ENCODE measurements at regions not wholly inside any gene's neighbourhood (a gene's known extent, or its start where the extent isn't known, plus 50 kb on each side); places are given as distances from the start of the nearest gene placed in this dataset.

DNA sequence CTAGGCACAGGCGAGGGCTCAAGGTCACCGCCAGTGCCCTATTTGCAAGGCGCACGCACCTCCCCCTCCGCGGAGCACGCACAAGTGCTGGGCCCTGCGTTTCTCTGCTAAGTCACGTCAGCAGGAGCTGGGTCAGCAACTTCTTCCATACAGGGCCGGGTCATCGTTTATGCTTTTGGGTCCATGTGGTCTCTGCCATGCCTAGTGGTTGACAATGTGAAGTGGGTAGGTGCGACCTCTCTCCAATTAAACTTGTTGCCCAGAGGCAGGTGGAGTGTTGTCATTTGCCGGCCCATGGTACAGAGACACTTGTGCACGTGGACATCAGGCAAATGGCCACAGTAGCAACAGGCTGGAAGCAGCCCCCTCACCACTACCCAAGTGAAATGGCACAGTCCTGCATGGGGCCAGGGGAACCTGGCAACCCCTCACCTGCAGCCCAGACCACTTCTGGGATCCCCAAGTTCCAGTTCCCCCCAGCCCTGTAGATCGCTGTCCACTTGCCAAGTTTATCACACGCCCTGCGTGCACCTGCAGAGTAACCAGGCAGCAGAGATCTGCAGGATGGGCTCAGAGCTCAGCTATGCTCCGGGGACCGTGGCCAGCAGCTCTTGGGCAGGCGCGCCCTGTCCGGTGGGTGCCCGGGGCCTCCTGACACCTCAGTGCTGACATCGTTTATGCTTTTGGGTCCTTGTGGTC is 86.1 kb upstream of the PPP2R2D start:
- H2AFZ ChIP-seq (ENCODE audit: low read depth, low read length) = no peak overlapping the region
- no peaks in the 10 kb centered on the region for H3K9me2 ChIP-seq (ENCODE audit: insufficient read depth, low read length)
- no peak overlapping the region for H3K4me2 ChIP-seq (ENCODE audit: low read length)
- H3K27me3 ChIP-seq (ENCODE audit: insufficient read depth, low read depth, low read length) = no peaks in the 10 kb centered on the region
- no peaks in the 10 kb centered on the region for H3K36me3 ChIP-seq (ENCODE audit: insufficient read depth, low read length)
- no peak for TF ChIP-seq EZH2 (IDR thresholded peaks at IDR 0.05; ENCODE audit: borderline replicate concordance, insufficient read depth, low read length, poor library complexity, severe bottlenecking)
- TF ChIP-seq EP300 (conservative IDR thresholded peaks at IDR 0.05; ENCODE audit: poor library complexity, severe bottlenecking) = no peak
- TF ChIP-seq POLR2AphosphoS5 (IDR thresholded peaks at IDR 0.05) = no peak
- TF ChIP-seq TAF1 (IDR thresholded peaks at IDR 0.05; ENCODE audit: low read depth) = no peak
- no peak for TF ChIP-seq MXI1 (conservative IDR thresholded peaks at IDR 0.05; ENCODE audit: poor library complexity, severe bottlenecking)
- TF ChIP-seq, protein P1, sequence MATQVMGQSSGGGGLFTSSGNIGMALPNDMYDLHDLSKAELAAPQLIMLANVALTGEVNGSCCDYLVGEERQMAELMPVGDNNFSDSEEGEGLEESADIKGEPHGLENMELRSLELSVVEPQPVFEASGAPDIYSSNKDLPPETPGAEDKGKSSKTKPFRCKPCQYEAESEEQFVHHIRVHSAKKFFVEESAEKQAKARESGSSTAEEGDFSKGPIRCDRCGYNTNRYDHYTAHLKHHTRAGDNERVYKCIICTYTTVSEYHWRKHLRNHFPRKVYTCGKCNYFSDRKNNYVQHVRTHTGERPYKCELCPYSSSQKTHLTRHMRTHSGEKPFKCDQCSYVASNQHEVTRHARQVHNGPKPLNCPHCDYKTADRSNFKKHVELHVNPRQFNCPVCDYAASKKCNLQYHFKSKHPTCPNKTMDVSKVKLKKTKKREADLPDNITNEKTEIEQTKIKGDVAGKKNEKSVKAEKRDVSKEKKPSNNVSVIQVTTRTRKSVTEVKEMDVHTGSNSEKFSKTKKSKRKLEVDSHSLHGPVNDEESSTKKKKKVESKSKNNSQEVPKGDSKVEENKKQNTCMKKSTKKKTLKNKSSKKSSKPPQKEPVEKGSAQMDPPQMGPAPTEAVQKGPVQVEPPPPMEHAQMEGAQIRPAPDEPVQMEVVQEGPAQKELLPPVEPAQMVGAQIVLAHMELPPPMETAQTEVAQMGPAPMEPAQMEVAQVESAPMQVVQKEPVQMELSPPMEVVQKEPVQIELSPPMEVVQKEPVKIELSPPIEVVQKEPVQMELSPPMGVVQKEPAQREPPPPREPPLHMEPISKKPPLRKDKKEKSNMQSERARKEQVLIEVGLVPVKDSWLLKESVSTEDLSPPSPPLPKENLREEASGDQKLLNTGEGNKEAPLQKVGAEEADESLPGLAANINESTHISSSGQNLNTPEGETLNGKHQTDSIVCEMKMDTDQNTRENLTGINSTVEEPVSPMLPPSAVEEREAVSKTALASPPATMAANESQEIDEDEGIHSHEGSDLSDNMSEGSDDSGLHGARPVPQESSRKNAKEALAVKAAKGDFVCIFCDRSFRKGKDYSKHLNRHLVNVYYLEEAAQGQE (IDR thresholded peaks at IDR 0.05; ENCODE audit: borderline replicate concordance) = no peak
- TF ChIP-seq RAD21 (conservative IDR thresholded peaks at IDR 0.05) = no peak
- no peak for TF ChIP-seq SMC3 (conservative IDR thresholded peaks at IDR 0.05; ENCODE audit: poor library complexity)
- TF ChIP-seq, protein P2, sequence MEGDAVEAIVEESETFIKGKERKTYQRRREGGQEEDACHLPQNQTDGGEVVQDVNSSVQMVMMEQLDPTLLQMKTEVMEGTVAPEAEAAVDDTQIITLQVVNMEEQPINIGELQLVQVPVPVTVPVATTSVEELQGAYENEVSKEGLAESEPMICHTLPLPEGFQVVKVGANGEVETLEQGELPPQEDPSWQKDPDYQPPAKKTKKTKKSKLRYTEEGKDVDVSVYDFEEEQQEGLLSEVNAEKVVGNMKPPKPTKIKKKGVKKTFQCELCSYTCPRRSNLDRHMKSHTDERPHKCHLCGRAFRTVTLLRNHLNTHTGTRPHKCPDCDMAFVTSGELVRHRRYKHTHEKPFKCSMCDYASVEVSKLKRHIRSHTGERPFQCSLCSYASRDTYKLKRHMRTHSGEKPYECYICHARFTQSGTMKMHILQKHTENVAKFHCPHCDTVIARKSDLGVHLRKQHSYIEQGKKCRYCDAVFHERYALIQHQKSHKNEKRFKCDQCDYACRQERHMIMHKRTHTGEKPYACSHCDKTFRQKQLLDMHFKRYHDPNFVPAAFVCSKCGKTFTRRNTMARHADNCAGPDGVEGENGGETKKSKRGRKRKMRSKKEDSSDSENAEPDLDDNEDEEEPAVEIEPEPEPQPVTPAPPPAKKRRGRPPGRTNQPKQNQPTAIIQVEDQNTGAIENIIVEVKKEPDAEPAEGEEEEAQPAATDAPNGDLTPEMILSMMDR (IDR thresholded peaks at IDR 0.05; ENCODE audit: poor library complexity, severe bottlenecking) = no peak
- no peak overlapping the region for H3K27ac ChIP-seq (ENCODE audit: low read length)
- no peak overlapping the region for H3K4me3 ChIP-seq (ENCODE audit: low read length)
- H4K20me1 ChIP-seq (ENCODE audit: insufficient read depth) = no peaks in the 10 kb centered on the region
- no peaks in the 10 kb centered on the region for H3F3A ChIP-seq (ENCODE audit: insufficient read depth, low read length, poor library complexity, severe bottlenecking)
- H3K9me3 ChIP-seq (ENCODE audit: low read length) = no peaks in the 10 kb centered on the region
- no peaks in the 10 kb centered on the region for H3K79me2 ChIP-seq (replicated peaks; ENCODE audit: insufficient read depth, low read length)
- no peak overlapping the region for H3K9ac ChIP-seq (ENCODE audit: low read length)

- Histone ChIP-seq H3K4me3 (ENCODE audit: low read length) (no peak overlapping the region), H3K9ac (ENCODE audit: low read length) (no peak overlapping the region), H3K9me2 (ENCODE audit: insufficient read depth, low read length) (no peaks in the 10 kb centered on the region), H3K79me2 (replicated peaks; ENCODE audit: insufficient read depth, low read length) (no peaks in the 10 kb centered on the region), H3K27ac (ENCODE audit: low read length) (no peak overlapping the region), H3K36me3 (ENCODE audit: insufficient read depth, low read length) (no peaks in the 10 kb centered on the region), H4K20me1 (ENCODE audit: insufficient read depth) (no peaks in the 10 kb centered on the region), H3K4me2 (ENCODE audit: low read length) (no peak overlapping the region), H2AFZ (ENCODE audit: low read depth, low read length) (no peak overlapping the region), H3K9me3 (ENCODE audit: low read length) (no peaks in the 10 kb centered on the region), H3K27me3 (ENCODE audit: insufficient read depth, low read depth, low read length) (no peaks in the 10 kb centered on the region), H3F3A (ENCODE audit: insufficient read depth, low read length, poor library complexity, severe bottlenecking) (no peaks in the 10 kb centered on the region)
- TF ChIP-seq POLR2AphosphoS5 (IDR thresholded peaks at IDR 0.05) (no peak), MXI1 (conservative IDR thresholded peaks at IDR 0.05; ENCODE audit: poor library complexity, severe bottlenecking) (no peak), SMC3 (conservative IDR thresholded peaks at IDR 0.05; ENCODE audit: poor library complexity) (no peak), EZH2 (IDR thresholded peaks at IDR 0.05; ENCODE audit: borderline replicate concordance, insufficient read depth, low read length, poor library complexity, severe bottlenecking) (no peak), TAF1 (IDR thresholded peaks at IDR 0.05; ENCODE audit: low read depth) (no peak), RAD21 (conservative IDR thresholded peaks at IDR 0.05) (no peak), EP300 (conservative IDR thresholded peaks at IDR 0.05; ENCODE audit: poor library complexity, severe bottlenecking) (no peak)
- TF ChIP-seq, protein P1 (IDR thresholded peaks at IDR 0.05; ENCODE audit: borderline replicate concordance) = no peak
- TF ChIP-seq, protein P2 (IDR thresholded peaks at IDR 0.05; ENCODE audit: poor library complexity, severe bottlenecking) = no peak
These were observed 85.3 kb upstream of the PPP2R2D start for GRCh38 chr10:131815266-131816156.
